ENCODE measurements at regions not wholly inside any gene's neighbourhood (a gene's known extent, or its start where the extent isn't known, plus 50 kb on each side); places are given as distances from the start of the nearest gene placed in this dataset.

- Mint-ChIP-seq H3K27ac (no peak overlapping the region), H3K27me3 (peaks cover 14% of the 10 kb centered on the region), H3K9me3 (no peaks in the 10 kb centered on the region), H3K36me3 (ENCODE audit: low read depth) (no peaks in the 10 kb centered on the region), H3K4me1 (peaks cover 6% of the 10 kb centered on the region), H3K4me3 (no peak overlapping the region)
- no peak for ATAC-seq (replicated peaks)
Observed at GRCh38 chr17:65404761-65405160, 156.7 kb downstream of the AXIN2 start.

GRCh38 chr17:65403626-65404025 is 157.8 kb downstream of the AXIN2 start:
- peaks cover 14% of the 10 kb centered on the region for H3K27me3 Mint-ChIP-seq
- H3K4me1 Mint-ChIP-seq, result peaks cover 6% of the 10 kb centered on the region
- H3K4me3 Mint-ChIP-seq, result no peak overlapping the region

GRCh38 chr17:65402513-65403496 is 158.6 kb downstream of the AXIN2 start:
- H3K27ac Mint-ChIP-seq, result no peak overlapping the region

More at GRCh38 chr17:65403626-65404025, 157.8 kb downstream of the AXIN2 start:
- no peak for ATAC-seq (replicated peaks)
- Mint-ChIP-seq H3K27ac (no peak overlapping the region), H3K9me3 (no peaks in the 10 kb centered on the region), H3K36me3 (ENCODE audit: low read depth) (no peaks in the 10 kb centered on the region)

GRCh38 chr17:65401561-65401960 is 159.9 kb downstream of the AXIN2 start:
- Mint-ChIP-seq H3K4me3 (no peak overlapping the region), H3K27me3 (peaks cover 14% of the 10 kb centered on the region), H3K36me3 (ENCODE audit: low read depth) (no peaks in the 10 kb centered on the region), H3K4me1 (peaks cover 6% of the 10 kb centered on the region), H3K9me3 (no peaks in the 10 kb centered on the region), H3K27ac (no peak overlapping the region)
- no peak for ATAC-seq (replicated peaks)

More at GRCh38 chr17:65402513-65403496, 158.6 kb downstream of the AXIN2 start:
- no peaks in the 10 kb centered on the region for H3K9me3 Mint-ChIP-seq
- no peaks in the 10 kb centered on the region for H3K36me3 Mint-ChIP-seq (ENCODE audit: low read depth)
- ATAC-seq (replicated peaks), result no peak
- H3K4me1 Mint-ChIP-seq, result peaks cover 6% of the 10 kb centered on the region
- H3K27me3 Mint-ChIP-seq, result peaks cover 14% of the 10 kb centered on the region
- no peak overlapping the region for H3K4me3 Mint-ChIP-seq

- H3K27me3 Mint-ChIP-seq, result peaks cover 14% of the 10 kb centered on the region
- no peak overlapping the region for H3K4me3 Mint-ChIP-seq
- peaks cover 6% of the 10 kb centered on the region for H3K4me1 Mint-ChIP-seq
- H3K9me3 Mint-ChIP-seq, result no peaks in the 10 kb centered on the region
- no peaks in the 10 kb centered on the region for H3K36me3 Mint-ChIP-seq (ENCODE audit: low read depth)
- no peak for ATAC-seq (replicated peaks)
- no peak overlapping the region for H3K27ac Mint-ChIP-seq
Observed at GRCh38 chr17:65400701-65401100, 160.7 kb downstream of the AXIN2 start.

GRCh38 chr17:65398040-65398787 is 163.2 kb downstream of the AXIN2 start:
- Mint-ChIP-seq H3K27ac (no peak overlapping the region), H3K4me1 (peaks cover 6% of the 10 kb centered on the region), H3K27me3 (peaks cover 10% of the 10 kb centered on the region), H3K36me3 (ENCODE audit: low read depth) (no peaks in the 10 kb centered on the region), H3K9me3 (no peaks in the 10 kb centered on the region), H3K4me3 (no peak overlapping the region)
- ATAC-seq (replicated peaks), result peak; percentile 40

- Mint-ChIP-seq H3K36me3 (ENCODE audit: low read depth) (no peaks in the 10 kb centered on the region), H3K27ac (no peak overlapping the region), H3K9me3 (no peaks in the 10 kb centered on the region), H3K27me3 (peaks cover 5% of the 10 kb centered on the region), H3K4me3 (no peak overlapping the region), H3K4me1 (peaks cover 4% of the 10 kb centered on the region)
- no peak for ATAC-seq (replicated peaks)
Observed at GRCh38 chr17:65395924-65396323, 165.5 kb downstream of the AXIN2 start.

- H3K4me3 Mint-ChIP-seq, result no peak overlapping the region
- no peaks in the 10 kb centered on the region for H3K36me3 Mint-ChIP-seq (ENCODE audit: low read depth)
- ATAC-seq (replicated peaks), result no peak
- H3K27me3 Mint-ChIP-seq, result no peaks in the 10 kb centered on the region
- no peaks in the 10 kb centered on the region for H3K4me1 Mint-ChIP-seq
- no peaks in the 10 kb centered on the region for H3K9me3 Mint-ChIP-seq
- no peak overlapping the region for H3K27ac Mint-ChIP-seq
Observed at GRCh38 chr17:65394811-65395472, 166.5 kb downstream of the AXIN2 start.

- no peak for ATAC-seq (replicated peaks)
- no peaks in the 10 kb centered on the region for H3K27me3 Mint-ChIP-seq
- H3K4me1 Mint-ChIP-seq, result no peaks in the 10 kb centered on the region
Observed at GRCh38 chr17:65393514-65393913, 167.9 kb downstream of the AXIN2 start.

GRCh38 chr17:65389949-65390348 is 171.5 kb downstream of the AXIN2 start:
- H3K27ac Mint-ChIP-seq, result no peak overlapping the region
- H3K4me1 Mint-ChIP-seq, result no peaks in the 10 kb centered on the region
- H3K9me3 Mint-ChIP-seq, result no peaks in the 10 kb centered on the region
- peak; percentile 95 for ATAC-seq (replicated peaks)
- H3K27me3 Mint-ChIP-seq, result no peaks in the 10 kb centered on the region
- no peaks in the 10 kb centered on the region for H3K36me3 Mint-ChIP-seq (ENCODE audit: low read depth)
- H3K4me3 Mint-ChIP-seq, result no peak overlapping the region

More at GRCh38 chr17:65393514-65393913, 167.9 kb downstream of the AXIN2 start:
- no peaks in the 10 kb centered on the region for H3K36me3 Mint-ChIP-seq (ENCODE audit: low read depth)
- no peak overlapping the region for H3K27ac Mint-ChIP-seq
- no peaks in the 10 kb centered on the region for H3K9me3 Mint-ChIP-seq
- H3K4me3 Mint-ChIP-seq, result no peak overlapping the region

- Mint-ChIP-seq H3K4me3 (no peak overlapping the region), H3K9me3 (no peaks in the 10 kb centered on the region), H3K27ac (no peak overlapping the region), H3K36me3 (ENCODE audit: low read depth) (no peaks in the 10 kb centered on the region), H3K27me3 (no peaks in the 10 kb centered on the region), H3K4me1 (no peaks in the 10 kb centered on the region)
- ATAC-seq (replicated peaks), result no peak
Observed at GRCh38 chr17:65389426-65389825, 172.0 kb downstream of the AXIN2 start.

GRCh38 chr17:65388911-65389310 is 172.5 kb downstream of the AXIN2 start:
- H3K9me3 Mint-ChIP-seq, result no peaks in the 10 kb centered on the region
- no peaks in the 10 kb centered on the region for H3K27me3 Mint-ChIP-seq
- H3K4me3 Mint-ChIP-seq, result no peak overlapping the region
- no peak overlapping the region for H3K27ac Mint-ChIP-seq
- no peaks in the 10 kb centered on the region for H3K36me3 Mint-ChIP-seq (ENCODE audit: low read depth)
- no peak for ATAC-seq (replicated peaks)
- no peaks in the 10 kb centered on the region for H3K4me1 Mint-ChIP-seq

GRCh38 chr17:65387322-65387721 is 174.1 kb downstream of the AXIN2 start:
- H3K4me1 Mint-ChIP-seq, result no peaks in the 10 kb centered on the region
- H3K4me3 Mint-ChIP-seq, result no peak overlapping the region
- H3K9me3 Mint-ChIP-seq, result no peaks in the 10 kb centered on the region
- H3K27ac Mint-ChIP-seq, result no peak overlapping the region
- no peaks in the 10 kb centered on the region for H3K27me3 Mint-ChIP-seq
- H3K36me3 Mint-ChIP-seq (ENCODE audit: low read depth), result no peaks in the 10 kb centered on the region
- no peak for ATAC-seq (replicated peaks)

GRCh38 chr17:65385726-65386125 is 175.7 kb downstream of the AXIN2 start:
- no peak overlapping the region for H3K4me3 Mint-ChIP-seq
- no peaks in the 10 kb centered on the region for H3K9me3 Mint-ChIP-seq
- no peaks in the 10 kb centered on the region for H3K27me3 Mint-ChIP-seq
- no peaks in the 10 kb centered on the region for H3K4me1 Mint-ChIP-seq
- no peak for ATAC-seq (replicated peaks)
- no peak overlapping the region for H3K27ac Mint-ChIP-seq
- H3K36me3 Mint-ChIP-seq (ENCODE audit: low read depth), result no peaks in the 10 kb centered on the region
